ENCODE measurements at regions not wholly inside any gene's neighbourhood (a gene's known extent, or its start where the extent isn't known, plus 50 kb on each side); places are given as distances from the start of the nearest gene placed in this dataset.

DNA sequence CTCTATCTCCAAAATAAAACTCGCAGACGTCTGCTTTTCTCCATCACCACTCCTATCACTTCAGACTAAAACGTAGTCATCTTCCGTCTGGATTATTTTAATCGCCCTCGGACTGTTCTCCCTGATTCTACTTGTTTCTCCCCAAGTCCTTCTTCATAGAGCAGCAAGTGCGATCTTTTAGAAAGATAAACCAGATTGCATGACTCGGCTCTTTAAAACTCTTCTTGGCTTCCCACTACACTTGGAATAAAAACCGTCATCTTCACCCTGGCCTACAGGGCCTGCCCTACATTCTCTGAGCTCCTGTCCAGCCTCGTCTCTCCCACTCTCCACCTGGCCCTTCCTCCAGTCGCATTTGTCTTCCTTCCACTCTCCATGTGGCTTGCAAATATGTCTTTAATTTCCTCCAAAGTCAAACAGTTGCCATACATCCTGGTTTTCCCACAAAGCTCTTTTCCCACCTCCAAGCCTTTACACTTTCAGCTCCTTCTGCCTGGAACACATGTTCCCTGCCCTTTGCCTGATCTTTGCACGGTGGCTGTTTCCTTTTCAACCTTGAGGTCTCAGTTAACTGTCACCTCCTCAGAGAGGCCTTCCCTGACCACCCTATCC lies 70.5 kb upstream of the DHX40 start:
- H3F3A ChIP-seq (ENCODE audit: insufficient read depth, low read length, poor library complexity, severe bottlenecking): no peaks in the 10 kb centered on the region
- H3K79me2 ChIP-seq (replicated peaks; ENCODE audit: insufficient read depth, low read length): no peaks in the 10 kb centered on the region
- no peak overlapping the region for H3K9ac ChIP-seq (ENCODE audit: low read length)
- H3K36me3 ChIP-seq (ENCODE audit: insufficient read depth, low read length): no peaks in the 10 kb centered on the region
- no peak overlapping the region for H3K4me2 ChIP-seq (ENCODE audit: low read length)
- H3K9me3 ChIP-seq (ENCODE audit: low read length): no peaks in the 10 kb centered on the region
- H3K27ac ChIP-seq (ENCODE audit: low read length): no peak overlapping the region
- TF ChIP-seq RAD21 (conservative IDR thresholded peaks at IDR 0.05) (no peak), TAF1 (IDR thresholded peaks at IDR 0.05; ENCODE audit: low read depth) (no peak), EP300 (conservative IDR thresholded peaks at IDR 0.05; ENCODE audit: poor library complexity, severe bottlenecking) (no peak), MXI1 (conservative IDR thresholded peaks at IDR 0.05; ENCODE audit: poor library complexity, severe bottlenecking) (no peak), EZH2 (IDR thresholded peaks at IDR 0.05; ENCODE audit: borderline replicate concordance, insufficient read depth, low read length, poor library complexity, severe bottlenecking) (no peak), SMC3 (conservative IDR thresholded peaks at IDR 0.05; ENCODE audit: poor library complexity) (no peak), POLR2AphosphoS5 (IDR thresholded peaks at IDR 0.05) (no peak)
- TF ChIP-seq, protein P1, sequence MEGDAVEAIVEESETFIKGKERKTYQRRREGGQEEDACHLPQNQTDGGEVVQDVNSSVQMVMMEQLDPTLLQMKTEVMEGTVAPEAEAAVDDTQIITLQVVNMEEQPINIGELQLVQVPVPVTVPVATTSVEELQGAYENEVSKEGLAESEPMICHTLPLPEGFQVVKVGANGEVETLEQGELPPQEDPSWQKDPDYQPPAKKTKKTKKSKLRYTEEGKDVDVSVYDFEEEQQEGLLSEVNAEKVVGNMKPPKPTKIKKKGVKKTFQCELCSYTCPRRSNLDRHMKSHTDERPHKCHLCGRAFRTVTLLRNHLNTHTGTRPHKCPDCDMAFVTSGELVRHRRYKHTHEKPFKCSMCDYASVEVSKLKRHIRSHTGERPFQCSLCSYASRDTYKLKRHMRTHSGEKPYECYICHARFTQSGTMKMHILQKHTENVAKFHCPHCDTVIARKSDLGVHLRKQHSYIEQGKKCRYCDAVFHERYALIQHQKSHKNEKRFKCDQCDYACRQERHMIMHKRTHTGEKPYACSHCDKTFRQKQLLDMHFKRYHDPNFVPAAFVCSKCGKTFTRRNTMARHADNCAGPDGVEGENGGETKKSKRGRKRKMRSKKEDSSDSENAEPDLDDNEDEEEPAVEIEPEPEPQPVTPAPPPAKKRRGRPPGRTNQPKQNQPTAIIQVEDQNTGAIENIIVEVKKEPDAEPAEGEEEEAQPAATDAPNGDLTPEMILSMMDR (IDR thresholded peaks at IDR 0.05; ENCODE audit: poor library complexity, severe bottlenecking): no peak
- TF ChIP-seq, protein P2, sequence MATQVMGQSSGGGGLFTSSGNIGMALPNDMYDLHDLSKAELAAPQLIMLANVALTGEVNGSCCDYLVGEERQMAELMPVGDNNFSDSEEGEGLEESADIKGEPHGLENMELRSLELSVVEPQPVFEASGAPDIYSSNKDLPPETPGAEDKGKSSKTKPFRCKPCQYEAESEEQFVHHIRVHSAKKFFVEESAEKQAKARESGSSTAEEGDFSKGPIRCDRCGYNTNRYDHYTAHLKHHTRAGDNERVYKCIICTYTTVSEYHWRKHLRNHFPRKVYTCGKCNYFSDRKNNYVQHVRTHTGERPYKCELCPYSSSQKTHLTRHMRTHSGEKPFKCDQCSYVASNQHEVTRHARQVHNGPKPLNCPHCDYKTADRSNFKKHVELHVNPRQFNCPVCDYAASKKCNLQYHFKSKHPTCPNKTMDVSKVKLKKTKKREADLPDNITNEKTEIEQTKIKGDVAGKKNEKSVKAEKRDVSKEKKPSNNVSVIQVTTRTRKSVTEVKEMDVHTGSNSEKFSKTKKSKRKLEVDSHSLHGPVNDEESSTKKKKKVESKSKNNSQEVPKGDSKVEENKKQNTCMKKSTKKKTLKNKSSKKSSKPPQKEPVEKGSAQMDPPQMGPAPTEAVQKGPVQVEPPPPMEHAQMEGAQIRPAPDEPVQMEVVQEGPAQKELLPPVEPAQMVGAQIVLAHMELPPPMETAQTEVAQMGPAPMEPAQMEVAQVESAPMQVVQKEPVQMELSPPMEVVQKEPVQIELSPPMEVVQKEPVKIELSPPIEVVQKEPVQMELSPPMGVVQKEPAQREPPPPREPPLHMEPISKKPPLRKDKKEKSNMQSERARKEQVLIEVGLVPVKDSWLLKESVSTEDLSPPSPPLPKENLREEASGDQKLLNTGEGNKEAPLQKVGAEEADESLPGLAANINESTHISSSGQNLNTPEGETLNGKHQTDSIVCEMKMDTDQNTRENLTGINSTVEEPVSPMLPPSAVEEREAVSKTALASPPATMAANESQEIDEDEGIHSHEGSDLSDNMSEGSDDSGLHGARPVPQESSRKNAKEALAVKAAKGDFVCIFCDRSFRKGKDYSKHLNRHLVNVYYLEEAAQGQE (IDR thresholded peaks at IDR 0.05; ENCODE audit: borderline replicate concordance): no peak
- H3K9me2 ChIP-seq (ENCODE audit: insufficient read depth, low read length): no peaks in the 10 kb centered on the region
- no peak overlapping the region for H3K4me3 ChIP-seq (ENCODE audit: low read length)
- no peak overlapping the region for H2AFZ ChIP-seq (ENCODE audit: low read depth, low read length)
- no peaks in the 10 kb centered on the region for H4K20me1 ChIP-seq (ENCODE audit: insufficient read depth)
- no peaks in the 10 kb centered on the region for H3K27me3 ChIP-seq (ENCODE audit: insufficient read depth, low read depth, low read length)

DNA sequence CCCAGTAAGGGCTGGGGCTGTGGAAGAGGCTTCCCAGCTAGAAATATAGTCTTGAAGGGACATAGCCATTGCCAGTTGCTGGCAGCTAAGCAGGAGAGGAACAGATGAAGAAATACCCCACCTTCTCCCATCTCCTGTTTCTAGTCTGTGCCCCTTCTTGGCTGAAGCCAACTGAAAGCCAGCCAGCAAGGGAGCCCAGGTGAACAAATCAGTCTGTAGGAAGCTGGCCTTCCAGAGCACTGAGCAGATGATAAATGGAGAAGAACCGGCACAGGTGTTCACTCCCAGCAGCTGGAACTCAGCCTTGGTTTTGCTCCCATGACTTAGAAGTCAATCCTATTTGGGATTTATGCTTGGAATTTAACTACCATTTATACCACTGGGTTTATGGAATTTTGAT lies 69.2 kb upstream of the DHX40 start:
- no peaks in the 10 kb centered on the region for H3F3A ChIP-seq (ENCODE audit: insufficient read depth, low read length, poor library complexity, severe bottlenecking)
- H3K9me2 ChIP-seq (ENCODE audit: insufficient read depth, low read length): no peaks in the 10 kb centered on the region
- TF ChIP-seq POLR2AphosphoS5 (IDR thresholded peaks at IDR 0.05) (no peak), TAF1 (IDR thresholded peaks at IDR 0.05; ENCODE audit: low read depth) (no peak), RAD21 (conservative IDR thresholded peaks at IDR 0.05) (no peak), MXI1 (conservative IDR thresholded peaks at IDR 0.05; ENCODE audit: poor library complexity, severe bottlenecking) (no peak), EP300 (conservative IDR thresholded peaks at IDR 0.05; ENCODE audit: poor library complexity, severe bottlenecking) (no peak), SMC3 (conservative IDR thresholded peaks at IDR 0.05; ENCODE audit: poor library complexity) (no peak), EZH2 (IDR thresholded peaks at IDR 0.05; ENCODE audit: borderline replicate concordance, insufficient read depth, low read length, poor library complexity, severe bottlenecking) (no peak)
- TF ChIP-seq, protein P2 (IDR thresholded peaks at IDR 0.05; ENCODE audit: borderline replicate concordance): no peak
- TF ChIP-seq, protein P1 (IDR thresholded peaks at IDR 0.05; ENCODE audit: poor library complexity, severe bottlenecking): no peak
- H3K36me3 ChIP-seq (ENCODE audit: insufficient read depth, low read length): no peaks in the 10 kb centered on the region
- H3K4me2 ChIP-seq (ENCODE audit: low read length): no peak overlapping the region
- H3K9me3 ChIP-seq (ENCODE audit: low read length): no peaks in the 10 kb centered on the region
- no peaks in the 10 kb centered on the region for H4K20me1 ChIP-seq (ENCODE audit: insufficient read depth)
- no peak overlapping the region for H2AFZ ChIP-seq (ENCODE audit: low read depth, low read length)
- H3K27ac ChIP-seq (ENCODE audit: low read length): no peak overlapping the region
- no peaks in the 10 kb centered on the region for H3K27me3 ChIP-seq (ENCODE audit: insufficient read depth, low read depth, low read length)
- H3K79me2 ChIP-seq (replicated peaks; ENCODE audit: insufficient read depth, low read length): no peaks in the 10 kb centered on the region
- H3K9ac ChIP-seq (ENCODE audit: low read length): no peak overlapping the region
- H3K4me3 ChIP-seq (ENCODE audit: low read length): no peak overlapping the region

All from neural cell (in vitro differentiated cells).